Gastroesophageal sphincter (tissue), 3 donors: ENCODE measurements at regions not wholly inside any gene's neighbourhood (a gene's known extent, or its start where the extent isn't known, plus 50 kb on each side); places are given as distances from the start of the nearest gene placed in this dataset.

Source experiments
- EP300 ChIP-seq: sonication (generic); formaldehyde crosslinking; IDR thresholded peaks from one replicate; pipeline ENCODE4 v1.6.1; 2017; ENCODE audit warnings: antibody characterized with exemption, mild to moderate bottlenecking
- POLR2A ChIP-seq, 2 donors: fragments of 450-650 bp; IDR thresholded peaks; one replicate each; pipeline ENCODE4 v1.6.1; 2017; ENCODE audit warnings: antibody characterized with exemption in 2 of 2, mild to moderate bottlenecking in 2 of 2, moderate library complexity in 1 of 2
- POLR2AphosphoS5 ChIP-seq: sonication (generic); formaldehyde crosslinking; IDR thresholded peaks from one replicate; pipeline ENCODE4 v1.6.1; 2017; ENCODE audit warnings: antibody characterized with exemption
- TF ChIP-seq, protein P1 (sequence below), 4 experiments: fragments of 200-600 bp in 2 of 4; fragments of 450-650 bp in 2 of 4; sonication (generic) in 1 of 4; IDR thresholded peaks; one replicate each; pipeline ENCODE4 v1.5.1; 2017 to 2019; ENCODE audit warnings: antibody characterized with exemption in 4 of 4, mild to moderate bottlenecking in 2 of 4, moderate library complexity in 2 of 4

DNA sequence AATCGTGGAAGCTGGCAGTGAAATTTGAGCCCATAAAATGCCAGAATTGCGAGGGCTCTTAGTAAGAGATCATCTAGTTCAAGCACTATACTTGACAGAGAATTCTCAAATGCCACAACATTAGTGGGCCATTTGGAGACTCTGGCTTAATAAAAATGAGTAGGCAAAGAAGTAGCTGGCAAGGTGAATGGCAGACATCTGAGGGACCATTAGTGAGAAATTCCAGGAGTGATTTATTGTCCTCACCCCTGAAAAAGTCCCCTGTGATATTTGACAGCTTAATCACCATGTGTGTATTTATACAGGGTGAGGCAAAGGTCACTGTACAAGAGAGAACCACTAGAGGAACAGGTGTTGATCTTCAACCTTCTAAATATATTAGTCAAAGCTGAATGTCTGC, 207.5 kb downstream of the CHRDL1 start:
- TF ChIP-seq, protein P1, sequence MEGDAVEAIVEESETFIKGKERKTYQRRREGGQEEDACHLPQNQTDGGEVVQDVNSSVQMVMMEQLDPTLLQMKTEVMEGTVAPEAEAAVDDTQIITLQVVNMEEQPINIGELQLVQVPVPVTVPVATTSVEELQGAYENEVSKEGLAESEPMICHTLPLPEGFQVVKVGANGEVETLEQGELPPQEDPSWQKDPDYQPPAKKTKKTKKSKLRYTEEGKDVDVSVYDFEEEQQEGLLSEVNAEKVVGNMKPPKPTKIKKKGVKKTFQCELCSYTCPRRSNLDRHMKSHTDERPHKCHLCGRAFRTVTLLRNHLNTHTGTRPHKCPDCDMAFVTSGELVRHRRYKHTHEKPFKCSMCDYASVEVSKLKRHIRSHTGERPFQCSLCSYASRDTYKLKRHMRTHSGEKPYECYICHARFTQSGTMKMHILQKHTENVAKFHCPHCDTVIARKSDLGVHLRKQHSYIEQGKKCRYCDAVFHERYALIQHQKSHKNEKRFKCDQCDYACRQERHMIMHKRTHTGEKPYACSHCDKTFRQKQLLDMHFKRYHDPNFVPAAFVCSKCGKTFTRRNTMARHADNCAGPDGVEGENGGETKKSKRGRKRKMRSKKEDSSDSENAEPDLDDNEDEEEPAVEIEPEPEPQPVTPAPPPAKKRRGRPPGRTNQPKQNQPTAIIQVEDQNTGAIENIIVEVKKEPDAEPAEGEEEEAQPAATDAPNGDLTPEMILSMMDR (IDR thresholded peaks at IDR 0.05) = no peak
- TF ChIP-seq EP300 (no peak), POLR2AphosphoS5 (no peak), POLR2A (IDR thresholded peaks at IDR 0.05) (no peak)
